NCI-H2171 (cell line): ENCODE measurements at regions not wholly inside any gene's neighbourhood (a gene's known extent, or its start where the extent isn't known, plus 50 kb on each side); places are given as distances from the start of the nearest gene placed in this dataset.
"Not testable (repeated sequence)": the region's sequence is repeated elsewhere in the genome, so short reads cannot be mapped to it uniquely, and the experiment has no call there.

Experiments used
- DNase-seq: peaks from one replicate; lab custom pipeline; 2025; lab: John Stamatoyannopoulos, UW

GRCh38 chr6:150683320-150683719 is 83.6 kb downstream of the PLEKHG1 start:
- DNase-seq = no peak

GRCh38 chr6:150684161-150684560 is 84.5 kb downstream of the PLEKHG1 start:
- peak; percentile 76 for DNase-seq

GRCh38 chr6:150684714-150685459 is 85.2 kb downstream of the PLEKHG1 start:
- no peak for DNase-seq

DNA sequence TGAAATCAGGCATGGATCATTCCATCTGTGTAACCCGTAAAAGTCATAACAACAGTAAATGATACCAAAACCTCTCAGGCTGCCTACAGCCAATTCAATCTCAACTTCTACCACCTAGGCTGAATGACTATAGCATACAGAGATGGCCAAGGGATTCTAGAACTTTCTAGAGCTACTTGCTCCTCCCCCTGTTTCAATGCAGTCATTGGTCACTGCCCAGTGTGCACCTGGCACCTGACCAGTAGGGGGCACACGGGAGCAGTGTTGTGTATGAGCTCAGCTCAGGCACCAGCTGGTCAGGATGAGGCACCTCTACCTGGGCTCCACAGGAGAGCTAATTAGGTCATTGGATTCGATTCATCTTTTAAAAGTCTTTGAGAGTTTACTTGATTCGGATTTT is 86.2 kb downstream of the PLEKHG1 start:
- no peak for DNase-seq

- no peak for DNase-seq
These were observed 86.9 kb downstream of the PLEKHG1 start for GRCh38 chr6:150686566-150686965.

DNA sequence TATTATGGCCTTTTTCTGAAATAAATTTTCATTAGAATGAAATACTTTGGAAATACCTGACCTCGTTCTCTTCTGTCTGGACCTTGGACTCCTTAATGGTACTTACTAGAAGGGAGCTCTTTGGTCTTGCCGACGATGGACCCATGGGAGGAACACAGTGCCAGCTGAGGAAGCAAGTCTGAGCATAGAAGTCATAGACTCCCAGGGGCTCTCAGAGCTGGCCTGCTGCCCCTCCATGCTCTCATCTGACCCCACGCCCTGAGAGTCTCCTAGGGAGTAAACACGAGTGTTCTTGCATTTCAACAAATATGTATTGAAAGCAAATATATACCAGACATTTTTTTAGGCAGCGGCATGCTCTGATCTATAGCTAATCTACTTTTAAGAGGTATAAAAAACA is 87.8 kb downstream of the PLEKHG1 start:
- DNase-seq = no peak

DNA sequence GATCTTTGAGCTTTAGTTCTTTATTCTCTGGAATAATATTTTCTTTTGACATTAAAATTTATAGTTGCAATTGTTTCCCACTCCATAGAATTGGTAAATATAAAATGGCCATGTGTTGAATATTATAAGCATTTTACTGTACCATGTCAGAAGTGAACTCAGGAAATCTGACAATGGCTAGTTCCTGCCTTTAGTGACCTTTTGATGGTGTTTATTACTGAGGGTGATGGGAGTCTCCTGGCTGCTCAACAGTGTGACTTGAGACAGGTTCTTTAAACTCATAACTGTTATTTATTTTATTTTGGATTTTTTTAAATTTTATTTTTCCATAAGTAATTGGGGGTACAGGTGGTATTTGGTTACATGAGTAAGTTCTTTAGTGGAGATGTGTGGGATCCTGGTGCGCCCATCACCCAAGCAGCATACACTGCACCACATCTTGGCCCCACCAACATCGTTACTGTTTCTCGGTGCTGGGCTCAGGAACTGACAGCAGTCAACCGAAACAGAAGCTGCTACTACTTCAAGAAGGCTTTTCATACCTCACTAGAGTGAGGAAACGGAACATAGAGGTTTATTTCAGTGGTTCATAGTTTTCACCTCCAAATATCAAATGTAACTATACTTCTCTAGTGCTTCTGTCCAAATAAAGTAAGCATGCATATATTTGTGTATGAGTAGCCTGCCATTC is 90.4 kb downstream of the PLEKHG1 start:
- no peak for DNase-seq

DNA sequence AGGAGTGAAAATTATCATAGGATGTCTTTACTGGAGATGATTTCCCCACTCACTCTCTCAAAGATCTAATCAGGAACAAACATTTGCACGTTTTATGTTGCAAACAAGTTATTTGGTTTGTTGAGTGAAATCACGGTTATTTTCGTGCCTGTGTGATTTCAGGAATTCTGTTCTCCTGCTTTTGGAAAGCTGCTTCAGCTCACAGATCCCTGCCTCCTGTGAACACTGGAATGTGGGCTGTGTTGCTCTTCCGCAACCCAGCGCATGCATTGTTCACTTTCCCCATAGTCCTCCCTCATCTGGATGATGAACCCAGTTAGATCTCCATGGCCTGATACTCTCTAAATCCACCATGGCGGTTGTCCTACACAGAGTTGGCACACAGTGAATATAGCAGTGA is 91.0 kb downstream of the PLEKHG1 start:
- no peak for DNase-seq

- DNase-seq = no peak
These were observed 91.8 kb downstream of the PLEKHG1 start for GRCh38 chr6:150691463-150691862.

DNA sequence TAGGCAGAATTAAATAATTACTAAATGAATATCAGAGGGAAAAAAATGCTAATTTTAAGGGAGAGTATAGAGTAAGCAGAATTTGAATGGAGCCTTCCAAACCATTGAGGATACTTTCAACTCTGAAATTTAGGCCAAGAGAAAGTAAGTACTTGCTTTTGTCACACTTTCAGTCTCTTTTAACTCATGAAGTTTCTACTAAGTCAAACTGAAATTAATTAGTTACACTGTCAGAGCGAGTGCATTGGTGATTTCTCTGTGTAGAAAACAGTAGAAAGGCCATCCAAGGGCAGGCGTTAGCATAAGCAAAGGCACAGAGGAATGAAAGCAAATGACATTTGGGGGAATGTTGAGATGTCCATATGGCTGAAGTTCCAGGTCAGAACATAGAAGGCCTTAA is 92.9 kb downstream of the PLEKHG1 start:
- no peak for DNase-seq

DNA sequence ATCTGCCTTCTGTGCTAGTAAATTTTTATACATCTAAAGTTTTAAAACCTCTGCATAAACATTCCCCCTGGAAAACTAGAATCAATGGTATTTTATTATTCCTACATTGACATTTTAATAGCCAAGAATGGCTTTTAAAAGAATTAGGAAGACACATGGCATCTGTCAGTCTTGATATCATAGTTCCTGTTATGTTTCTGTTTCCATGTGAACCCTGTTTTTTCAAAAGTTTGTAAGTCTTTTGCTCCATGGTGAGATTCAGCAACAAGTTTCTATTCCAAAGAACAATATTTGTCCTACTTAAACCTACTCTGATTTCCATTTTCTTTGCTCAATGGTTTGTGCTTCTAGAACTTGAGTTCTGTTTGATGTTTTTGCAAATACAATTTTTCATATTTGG is 95.2 kb downstream of the PLEKHG1 start:
- no peak for DNase-seq

DNA sequence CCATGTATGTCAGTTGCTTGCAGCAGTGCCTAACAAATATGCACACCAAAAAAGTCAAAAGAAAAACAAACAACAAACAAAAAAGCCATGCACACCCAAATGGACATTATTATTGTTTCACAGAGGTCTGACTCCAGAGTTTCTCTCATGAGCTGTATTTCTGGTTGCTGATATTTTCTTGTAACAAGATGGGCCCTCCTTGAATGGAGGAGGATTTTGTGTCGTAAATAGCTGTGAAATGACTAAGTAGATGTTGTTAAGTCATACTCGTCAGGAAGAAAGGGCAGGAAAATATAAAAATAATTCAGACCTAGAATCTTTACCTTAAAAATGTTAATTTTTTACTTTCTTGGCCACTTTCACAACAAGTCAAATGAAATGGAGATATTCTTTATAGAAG is 96.0 kb downstream of the PLEKHG1 start:
- no peak for DNase-seq

DNA sequence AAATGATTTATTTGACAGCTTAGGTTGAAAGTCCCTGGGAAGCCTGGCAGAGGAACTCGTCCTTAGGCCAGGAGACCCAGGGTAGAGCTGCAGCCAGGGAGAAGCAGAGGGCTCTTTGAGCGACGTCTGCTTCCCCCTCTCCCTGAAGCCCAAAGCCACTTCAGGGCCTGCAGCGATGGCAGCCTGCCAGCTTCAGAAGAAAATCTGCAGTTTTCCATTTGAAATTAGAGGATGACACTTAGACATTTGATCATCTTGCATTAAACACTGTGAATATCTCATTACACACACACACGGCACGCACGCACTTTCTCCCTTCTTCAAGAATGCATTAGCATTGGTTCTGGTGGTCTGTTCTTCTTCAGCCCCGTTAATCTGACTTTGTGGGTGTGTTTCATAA is 96.5 kb downstream of the PLEKHG1 start:
- DNase-seq = peak; percentile 74

DNA sequence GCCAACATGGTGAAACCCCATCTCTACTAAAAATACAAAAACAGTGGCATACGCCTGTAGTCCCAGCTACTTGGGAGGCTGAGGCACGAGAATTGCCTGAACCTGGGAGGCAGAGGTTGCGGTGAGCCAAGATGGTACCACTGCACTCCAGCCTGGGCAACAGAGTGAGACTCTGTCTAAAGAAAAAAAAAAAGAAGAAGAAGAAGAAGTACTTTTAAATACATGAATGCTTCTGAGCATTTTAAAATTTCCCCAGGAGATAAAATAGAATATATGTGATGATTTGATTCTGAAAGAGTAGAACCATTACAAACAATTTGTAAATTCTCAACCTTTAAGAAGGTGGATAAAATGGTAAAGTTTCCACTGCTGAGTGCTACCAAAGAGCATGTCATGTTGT is 97.2 kb downstream of the PLEKHG1 start:
- DNase-seq = not testable (repeated sequence)

- DNase-seq = peak; percentile 23
These were observed 97.8 kb downstream of the PLEKHG1 start for GRCh38 chr6:150697515-150697914.

GRCh38 chr6:150698391-150698790 is 98.7 kb downstream of the PLEKHG1 start:
- no peak for DNase-seq

DNA sequence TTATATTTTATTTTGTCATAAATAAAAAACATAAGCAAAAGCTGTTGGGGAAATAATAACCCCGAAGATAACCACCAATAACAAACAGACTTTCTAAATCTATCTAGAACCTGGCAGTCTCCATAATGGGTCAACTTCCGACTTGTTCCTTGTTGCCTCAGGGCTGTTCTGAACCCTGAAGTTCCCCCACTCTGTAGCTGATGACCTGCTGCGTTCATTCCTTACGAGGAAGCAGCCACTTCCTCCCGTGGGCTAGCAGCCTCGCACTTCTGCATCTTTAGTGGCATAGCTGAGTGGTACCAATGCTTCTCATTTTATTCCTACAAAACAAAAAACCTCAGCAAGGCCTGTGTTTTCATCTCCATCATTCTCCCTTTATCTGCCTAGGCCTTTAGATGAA is 103.0 kb downstream of the PLEKHG1 start:
- no peak for DNase-seq

DNA sequence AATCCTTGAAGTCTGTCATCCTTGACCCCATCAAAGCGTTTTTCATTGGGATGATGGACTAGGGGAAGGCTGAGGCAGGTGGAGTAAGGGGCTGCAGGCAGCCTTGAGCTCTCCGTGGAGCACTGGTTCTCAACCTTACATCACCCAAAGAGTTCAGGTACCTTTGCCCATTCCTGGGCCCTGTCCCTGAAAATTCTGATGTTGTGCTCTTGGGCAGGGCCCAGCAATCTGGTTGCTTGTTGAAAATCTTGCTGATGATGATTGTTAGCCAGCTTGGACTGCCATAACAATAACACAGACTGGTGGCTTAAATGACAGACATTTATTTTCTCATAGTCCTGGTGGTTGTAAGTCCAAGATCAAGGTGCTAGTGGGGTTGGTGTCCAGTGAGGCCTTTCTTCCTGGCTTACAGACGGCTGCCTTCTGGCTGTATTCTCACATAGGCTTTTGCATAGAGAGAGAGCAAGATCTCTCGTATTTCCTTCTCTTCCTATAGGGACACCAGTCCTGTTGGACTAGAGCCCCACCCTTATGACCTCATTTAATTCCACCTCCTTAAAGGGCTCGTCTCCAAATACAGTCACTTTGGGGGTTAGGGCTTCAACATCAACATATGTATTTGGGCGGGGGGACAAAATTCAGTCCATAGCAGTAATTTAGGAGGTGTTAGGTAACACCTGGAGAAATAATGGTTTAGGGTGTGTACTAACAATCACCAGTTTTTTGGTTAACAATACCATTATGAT is 104.9 kb downstream of the PLEKHG1 start:
- no peak for DNase-seq

DNA sequence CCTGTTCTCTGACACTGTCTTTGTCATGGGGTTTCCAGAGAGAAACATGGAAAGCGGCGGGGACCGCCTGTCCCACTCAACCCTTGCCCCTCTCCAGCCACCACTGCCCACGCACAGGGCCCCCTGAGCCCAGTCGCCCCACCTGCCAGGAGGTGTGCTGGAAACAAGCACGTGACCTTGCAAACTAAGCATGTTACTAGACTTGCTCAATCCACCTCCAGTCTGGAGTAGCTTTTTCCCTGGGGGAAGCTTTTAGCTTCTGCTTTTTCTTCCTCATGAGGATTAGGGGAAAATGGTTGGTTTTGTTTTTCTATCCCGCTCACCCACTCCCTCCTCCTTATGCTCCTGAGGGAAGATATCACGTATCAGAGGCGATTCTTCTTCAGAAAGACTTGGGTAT is 105.7 kb downstream of the PLEKHG1 start:
- peak; percentile 55 for DNase-seq

DNA sequence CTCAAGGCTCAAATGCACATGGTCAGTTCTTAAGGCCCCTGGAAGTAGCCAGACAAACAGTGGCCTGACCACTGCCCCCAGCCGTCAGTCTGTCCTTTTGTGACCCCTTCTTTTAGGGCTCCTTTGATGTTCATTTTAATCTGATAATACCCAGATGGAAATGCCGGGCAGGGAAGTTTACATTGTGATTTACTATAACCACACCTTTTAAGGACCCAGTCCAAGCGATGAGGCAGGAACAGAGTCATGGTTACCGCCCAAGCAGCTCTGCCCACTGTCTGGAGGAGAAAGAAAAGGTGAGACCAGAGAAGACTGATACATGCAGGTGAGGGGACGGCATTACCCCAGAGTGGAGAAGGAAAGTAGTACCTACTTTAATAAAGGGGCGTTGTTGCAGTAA is 110.6 kb downstream of the PLEKHG1 start:
- DNase-seq = no peak

GRCh38 chr6:150711061-150711460 is 111.4 kb downstream of the PLEKHG1 start:
- no peak for DNase-seq

DNA sequence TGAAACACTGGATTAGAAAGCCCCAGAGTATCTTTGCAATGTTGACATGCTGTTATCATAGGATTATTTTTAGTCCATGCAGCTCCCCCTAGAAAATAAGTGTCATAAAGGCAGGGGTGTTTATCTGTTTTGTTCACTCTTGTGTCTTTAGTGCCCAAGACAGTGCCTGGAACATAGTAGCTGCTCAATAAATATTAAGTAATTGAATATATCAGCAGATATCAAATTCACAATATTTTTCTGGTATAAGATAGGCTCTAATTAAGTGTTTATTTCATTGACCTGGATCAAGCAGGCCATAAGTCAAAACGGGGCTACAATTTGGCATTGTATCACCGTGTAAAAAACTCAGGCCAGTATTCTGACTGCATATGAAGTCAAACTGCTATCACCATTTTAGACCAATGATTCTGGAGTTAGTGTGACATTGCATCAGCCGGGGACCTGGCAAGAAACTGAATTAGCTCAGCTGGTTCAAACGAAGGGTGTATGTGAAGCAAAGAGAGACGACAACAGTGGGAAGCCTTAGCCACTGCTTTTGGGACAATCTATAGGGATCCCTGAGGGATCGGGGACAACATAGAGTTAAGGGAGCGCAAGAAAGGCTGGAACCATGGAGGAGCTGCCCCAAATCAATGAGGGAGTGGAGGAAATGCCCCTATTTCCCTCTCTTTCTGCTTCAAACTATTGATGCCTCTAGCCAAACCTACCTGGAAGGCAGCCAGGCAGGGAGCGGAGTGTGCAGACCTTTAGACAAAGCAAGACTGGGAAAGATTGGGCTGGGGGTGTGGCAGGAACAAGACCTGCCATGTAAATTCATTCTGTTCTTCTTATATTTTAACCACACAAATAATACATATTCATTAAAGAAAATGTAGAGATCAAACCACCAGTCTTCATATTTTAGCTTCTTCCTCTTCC is 112.2 kb downstream of the PLEKHG1 start:
- no peak for DNase-seq
